WTC11 (cell line): ENCODE measurements at regions not wholly inside any gene's neighbourhood (a gene's known extent, or its start where the extent isn't known, plus 50 kb on each side); places are given as distances from the start of the nearest gene placed in this dataset.

Experiments
- ATAC-seq: fragments of 200-7000 bp; cut with Tn5 transposase; 2 replicates; pipeline ENCODE4 v1.10.0; 2021; ENCODE audit warnings: mild to moderate bottlenecking, moderate library complexity
- CTCF ChIA-PET: fragments of 300-600 bp; sonication (Branson Sonifier 250); formaldehyde crosslinking; loops from one replicate; lab custom pipeline; 2021; ENCODE audit warnings: antibody characterized with exemption; lab: Charles Lee
- POLR2A ChIA-PET: fragments of 350-600 bp; sonication (Branson Sonifier 250); formaldehyde crosslinking; loops from one replicate; lab custom pipeline; 2021; ENCODE audit warnings: antibody characterized with exemption; lab: Charles Lee
- DNase-seq: peaks from one replicate; pipeline ENCODE4 v3.0.0; 2021; ENCODE audit warnings: low spot score
- H3K27ac Mint-ChIP-seq: 2 replicates; pipeline ENCODE4 v1.8.0; 2021; ENCODE audit warnings: mixed read lengths
- H3K27me3 Mint-ChIP-seq: 2 replicates; pipeline ENCODE4 v1.8.0; 2021; ENCODE audit warnings: low read depth, mild to moderate bottlenecking, moderate library complexity, mixed read lengths
- H3K36me3 Mint-ChIP-seq: 2 replicates; pipeline ENCODE4 v1.8.0; 2021; ENCODE audit warnings: mixed read lengths
- H3K4me1 Mint-ChIP-seq: 2 replicates; pipeline ENCODE4 v1.8.0; 2022; ENCODE audit warnings: mixed read lengths
- H3K4me3 Mint-ChIP-seq: 2 replicates; pipeline ENCODE4 v1.8.0; 2021; ENCODE audit warnings: mild to moderate bottlenecking, moderate library complexity, mixed read lengths
- H3K9me3 Mint-ChIP-seq: 2 replicates; pipeline ENCODE4 v1.8.0; 2021; ENCODE audit warnings: mixed read lengths
- CBFB ChIP-seq: sonication (generic); formaldehyde crosslinking; IDR thresholded peaks from 2 replicates; pipeline ENCODE4 v1.8.1; 2022; ENCODE audit warnings: mild to moderate bottlenecking, low read depth, missing genetic modification reagents
- ERG ChIP-seq: fragments of 250-450 bp; sonication (Bioruptor Pico); IDR thresholded peaks from 2 replicates; pipeline ENCODE4 v1.8.0; 2021; ENCODE audit warnings: mild to moderate bottlenecking
- ESRRA ChIP-seq: sonication (generic); formaldehyde crosslinking; IDR thresholded peaks from 2 replicates; pipeline ENCODE4 v1.8.1; 2022; ENCODE audit warnings: mild to moderate bottlenecking, missing genetic modification reagents, borderline replicate concordance
- FOXP4 ChIP-seq: sonication (generic); formaldehyde crosslinking; IDR thresholded peaks from 2 replicates; pipeline ENCODE4 v1.8.0; 2022; ENCODE audit warnings: mild to moderate bottlenecking, missing genetic modification reagents
- JAZF1 ChIP-seq: fragments of 250-450 bp; sonication (Bioruptor Pico); IDR thresholded peaks from 2 replicates; pipeline ENCODE4 v1.9.0; 2021; ENCODE audit warnings: moderate library complexity, mild to moderate bottlenecking, inconsistent platforms
- NR1H2 ChIP-seq: sonication (generic); formaldehyde crosslinking; IDR thresholded peaks from 2 replicates; pipeline ENCODE4 v1.9.0; 2021; ENCODE audit warnings: mild to moderate bottlenecking, moderate library complexity, missing genetic modification reagents
- RELA ChIP-seq: sonication (generic); formaldehyde crosslinking; IDR thresholded peaks from 2 replicates; pipeline ENCODE4 v1.8.1; 2022; ENCODE audit warnings: missing genetic modification reagents, mild to moderate bottlenecking, borderline replicate concordance
- RORB ChIP-seq: fragments of 250-450 bp; sonication (Bioruptor Pico); IDR thresholded peaks from 2 replicates; pipeline ENCODE4 v1.9.0; 2021; ENCODE audit warnings: mild to moderate bottlenecking
- TEAD1 ChIP-seq: sonication (generic); formaldehyde crosslinking; IDR thresholded peaks from 2 replicates; pipeline ENCODE4 v1.8.0; 2022; ENCODE audit warnings: mild to moderate bottlenecking, missing genetic modification reagents
- ZNF121 ChIP-seq: sonication (generic); formaldehyde crosslinking; IDR thresholded peaks from 2 replicates; pipeline ENCODE4 v1.8.0; 2023; ENCODE audit warnings: missing genetic modification reagents
- TF ChIP-seq, protein P1 (sequence below): sonication (generic); formaldehyde crosslinking; IDR thresholded peaks from 2 replicates; pipeline ENCODE4 v1.8.0; 2023; ENCODE audit warnings: missing genetic modification reagents
- TF ChIP-seq, protein P2 (sequence below): sonication (generic); formaldehyde crosslinking; IDR thresholded peaks from 2 replicates; pipeline ENCODE4 v1.8.1; 2023; ENCODE audit warnings: mild to moderate bottlenecking, missing genetic modification reagents, moderate library complexity
- TF ChIP-seq, protein P3 (sequence below): sonication (generic); formaldehyde crosslinking; IDR thresholded peaks from 2 replicates; pipeline ENCODE4 v1.8.1; 2022; ENCODE audit warnings: mild to moderate bottlenecking, moderate library complexity, missing genetic modification reagents
- TF ChIP-seq, protein P4 (sequence below): fragments of 250-450 bp; sonication (Bioruptor Pico); IDR thresholded peaks from 2 replicates; pipeline ENCODE4 v1.9.0; 2021; ENCODE audit warnings: mild to moderate bottlenecking, borderline replicate concordance
- TF ChIP-seq, protein P5 (sequence below): sonication (generic); formaldehyde crosslinking; conservative IDR thresholded peaks from 2 replicates; pipeline ENCODE4 v1.8.1; 2023; ENCODE audit warnings: mild to moderate bottlenecking, low read depth, missing genetic modification reagents, moderate library complexity
- TF ChIP-seq, protein P6 (sequence below): sonication (generic); formaldehyde crosslinking; IDR thresholded peaks from 2 replicates; pipeline ENCODE4 v1.8.1; 2022; ENCODE audit warnings: mild to moderate bottlenecking, missing genetic modification reagents, moderate library complexity, borderline replicate concordance

- ChIA-PET CTCF (no interaction called here), POLR2A (no interaction called here)
- H3K9me3 Mint-ChIP-seq: peaks cover 8% of the 10 kb centered on the region
- ATAC-seq (no peak), DNase-seq (no peak)
- TF ChIP-seq NR1H2 (CRISPR knock-in tag) (no peak), RELA (CRISPR knock-in tag) (no peak), TEAD1 (CRISPR knock-in tag) (no peak), ERG (CRISPR knock-in tag) (no peak), ESRRA (CRISPR knock-in tag) (no peak), CBFB (CRISPR knock-in tag) (no peak), JAZF1 (no peak), ZNF121 (CRISPR knock-in tag) (no peak), FOXP4 (CRISPR knock-in tag) (no peak)
- TF ChIP-seq, protein P1, sequence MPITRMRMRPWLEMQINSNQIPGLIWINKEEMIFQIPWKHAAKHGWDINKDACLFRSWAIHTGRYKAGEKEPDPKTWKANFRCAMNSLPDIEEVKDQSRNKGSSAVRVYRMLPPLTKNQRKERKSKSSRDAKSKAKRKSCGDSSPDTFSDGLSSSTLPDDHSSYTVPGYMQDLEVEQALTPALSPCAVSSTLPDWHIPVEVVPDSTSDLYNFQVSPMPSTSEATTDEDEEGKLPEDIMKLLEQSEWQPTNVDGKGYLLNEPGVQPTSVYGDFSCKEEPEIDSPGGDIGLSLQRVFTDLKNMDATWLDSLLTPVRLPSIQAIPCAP (CRISPR knock-in tag): no peak
- TF ChIP-seq, protein P2, sequence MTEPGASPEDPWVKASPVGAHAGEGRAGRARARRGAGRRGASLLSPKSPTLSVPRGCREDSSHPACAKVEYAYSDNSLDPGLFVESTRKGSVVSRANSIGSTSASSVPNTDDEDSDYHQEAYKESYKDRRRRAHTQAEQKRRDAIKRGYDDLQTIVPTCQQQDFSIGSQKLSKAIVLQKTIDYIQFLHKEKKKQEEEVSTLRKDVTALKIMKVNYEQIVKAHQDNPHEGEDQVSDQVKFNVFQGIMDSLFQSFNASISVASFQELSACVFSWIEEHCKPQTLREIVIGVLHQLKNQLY (CRISPR knock-in tag): no peak
- H3K4me1 Mint-ChIP-seq: peaks cover 7% of the 10 kb centered on the region
- no peak overlapping the region for H3K27ac Mint-ChIP-seq
- H3K27me3 Mint-ChIP-seq: no peaks in the 10 kb centered on the region; the same call in 1 of the 2 replicates
- H3K36me3 Mint-ChIP-seq: no peaks in the 10 kb centered on the region
- no peak overlapping the region for H3K4me3 Mint-ChIP-seq
Observed at GRCh38 chr11:80107415-80107814, 666.6 kb upstream of the TENM4 start.

DNA sequence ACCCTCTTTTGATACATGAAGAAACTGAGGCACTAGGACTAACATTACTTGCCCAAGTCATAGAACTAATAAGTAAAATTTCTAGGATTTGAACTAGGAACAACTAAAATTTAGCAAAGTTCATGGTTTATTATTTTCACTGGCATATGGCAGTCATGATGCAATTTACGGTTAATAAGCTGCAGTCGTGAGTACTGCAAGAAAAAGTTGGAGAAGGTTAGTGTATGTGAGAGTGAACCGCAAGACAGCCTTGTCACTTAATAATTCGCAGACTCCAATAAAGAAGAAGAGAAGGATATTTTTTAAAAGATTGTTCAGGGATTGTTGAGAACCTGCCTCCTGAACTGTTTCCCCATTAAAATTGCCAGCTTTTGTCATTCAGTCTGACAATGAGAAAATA is 663.4 kb upstream of the TENM4 start:
- H3K36me3 Mint-ChIP-seq: no peaks in the 10 kb centered on the region
- H3K4me1 Mint-ChIP-seq: peaks cover 7% of the 10 kb centered on the region
- no peak for ATAC-seq
- no peak for DNase-seq
- H3K9me3 Mint-ChIP-seq: no peaks in the 10 kb centered on the region
- H3K4me3 Mint-ChIP-seq: no peak overlapping the region
- no peaks in the 10 kb centered on the region for H3K27me3 Mint-ChIP-seq
- POLR2A ChIA-PET: no interaction called here
- CTCF ChIA-PET: no interaction called here
- H3K27ac Mint-ChIP-seq: no peak overlapping the region
- TF ChIP-seq, protein P3, sequence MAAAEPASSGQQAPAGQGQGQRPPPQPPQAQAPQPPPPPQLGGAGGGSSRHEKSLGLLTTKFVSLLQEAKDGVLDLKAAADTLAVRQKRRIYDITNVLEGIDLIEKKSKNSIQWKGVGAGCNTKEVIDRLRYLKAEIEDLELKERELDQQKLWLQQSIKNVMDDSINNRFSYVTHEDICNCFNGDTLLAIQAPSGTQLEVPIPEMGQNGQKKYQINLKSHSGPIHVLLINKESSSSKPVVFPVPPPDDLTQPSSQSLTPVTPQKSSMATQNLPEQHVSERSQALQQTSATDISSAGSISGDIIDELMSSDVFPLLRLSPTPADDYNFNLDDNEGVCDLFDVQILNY (CRISPR knock-in tag): no peak
- TF ChIP-seq, protein P4, sequence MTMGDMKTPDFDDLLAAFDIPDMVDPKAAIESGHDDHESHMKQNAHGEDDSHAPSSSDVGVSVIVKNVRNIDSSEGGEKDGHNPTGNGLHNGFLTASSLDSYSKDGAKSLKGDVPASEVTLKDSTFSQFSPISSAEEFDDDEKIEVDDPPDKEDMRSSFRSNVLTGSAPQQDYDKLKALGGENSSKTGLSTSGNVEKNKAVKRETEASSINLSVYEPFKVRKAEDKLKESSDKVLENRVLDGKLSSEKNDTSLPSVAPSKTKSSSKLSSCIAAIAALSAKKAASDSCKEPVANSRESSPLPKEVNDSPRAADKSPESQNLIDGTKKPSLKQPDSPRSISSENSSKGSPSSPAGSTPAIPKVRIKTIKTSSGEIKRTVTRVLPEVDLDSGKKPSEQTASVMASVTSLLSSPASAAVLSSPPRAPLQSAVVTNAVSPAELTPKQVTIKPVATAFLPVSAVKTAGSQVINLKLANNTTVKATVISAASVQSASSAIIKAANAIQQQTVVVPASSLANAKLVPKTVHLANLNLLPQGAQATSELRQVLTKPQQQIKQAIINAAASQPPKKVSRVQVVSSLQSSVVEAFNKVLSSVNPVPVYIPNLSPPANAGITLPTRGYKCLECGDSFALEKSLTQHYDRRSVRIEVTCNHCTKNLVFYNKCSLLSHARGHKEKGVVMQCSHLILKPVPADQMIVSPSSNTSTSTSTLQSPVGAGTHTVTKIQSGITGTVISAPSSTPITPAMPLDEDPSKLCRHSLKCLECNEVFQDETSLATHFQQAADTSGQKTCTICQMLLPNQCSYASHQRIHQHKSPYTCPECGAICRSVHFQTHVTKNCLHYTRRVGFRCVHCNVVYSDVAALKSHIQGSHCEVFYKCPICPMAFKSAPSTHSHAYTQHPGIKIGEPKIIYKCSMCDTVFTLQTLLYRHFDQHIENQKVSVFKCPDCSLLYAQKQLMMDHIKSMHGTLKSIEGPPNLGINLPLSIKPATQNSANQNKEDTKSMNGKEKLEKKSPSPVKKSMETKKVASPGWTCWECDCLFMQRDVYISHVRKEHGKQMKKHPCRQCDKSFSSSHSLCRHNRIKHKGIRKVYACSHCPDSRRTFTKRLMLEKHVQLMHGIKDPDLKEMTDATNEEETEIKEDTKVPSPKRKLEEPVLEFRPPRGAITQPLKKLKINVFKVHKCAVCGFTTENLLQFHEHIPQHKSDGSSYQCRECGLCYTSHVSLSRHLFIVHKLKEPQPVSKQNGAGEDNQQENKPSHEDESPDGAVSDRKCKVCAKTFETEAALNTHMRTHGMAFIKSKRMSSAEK (CRISPR knock-in tag): no peak
- TF ChIP-seq, protein P5, sequence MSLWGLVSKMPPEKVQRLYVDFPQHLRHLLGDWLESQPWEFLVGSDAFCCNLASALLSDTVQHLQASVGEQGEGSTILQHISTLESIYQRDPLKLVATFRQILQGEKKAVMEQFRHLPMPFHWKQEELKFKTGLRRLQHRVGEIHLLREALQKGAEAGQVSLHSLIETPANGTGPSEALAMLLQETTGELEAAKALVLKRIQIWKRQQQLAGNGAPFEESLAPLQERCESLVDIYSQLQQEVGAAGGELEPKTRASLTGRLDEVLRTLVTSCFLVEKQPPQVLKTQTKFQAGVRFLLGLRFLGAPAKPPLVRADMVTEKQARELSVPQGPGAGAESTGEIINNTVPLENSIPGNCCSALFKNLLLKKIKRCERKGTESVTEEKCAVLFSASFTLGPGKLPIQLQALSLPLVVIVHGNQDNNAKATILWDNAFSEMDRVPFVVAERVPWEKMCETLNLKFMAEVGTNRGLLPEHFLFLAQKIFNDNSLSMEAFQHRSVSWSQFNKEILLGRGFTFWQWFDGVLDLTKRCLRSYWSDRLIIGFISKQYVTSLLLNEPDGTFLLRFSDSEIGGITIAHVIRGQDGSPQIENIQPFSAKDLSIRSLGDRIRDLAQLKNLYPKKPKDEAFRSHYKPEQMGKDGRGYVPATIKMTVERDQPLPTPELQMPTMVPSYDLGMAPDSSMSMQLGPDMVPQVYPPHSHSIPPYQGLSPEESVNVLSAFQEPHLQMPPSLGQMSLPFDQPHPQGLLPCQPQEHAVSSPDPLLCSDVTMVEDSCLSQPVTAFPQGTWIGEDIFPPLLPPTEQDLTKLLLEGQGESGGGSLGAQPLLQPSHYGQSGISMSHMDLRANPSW: no peak
- TF ChIP-seq TEAD1 (CRISPR knock-in tag) (no peak), RORB (CRISPR knock-in tag) (no peak)
- TF ChIP-seq, protein P6, sequence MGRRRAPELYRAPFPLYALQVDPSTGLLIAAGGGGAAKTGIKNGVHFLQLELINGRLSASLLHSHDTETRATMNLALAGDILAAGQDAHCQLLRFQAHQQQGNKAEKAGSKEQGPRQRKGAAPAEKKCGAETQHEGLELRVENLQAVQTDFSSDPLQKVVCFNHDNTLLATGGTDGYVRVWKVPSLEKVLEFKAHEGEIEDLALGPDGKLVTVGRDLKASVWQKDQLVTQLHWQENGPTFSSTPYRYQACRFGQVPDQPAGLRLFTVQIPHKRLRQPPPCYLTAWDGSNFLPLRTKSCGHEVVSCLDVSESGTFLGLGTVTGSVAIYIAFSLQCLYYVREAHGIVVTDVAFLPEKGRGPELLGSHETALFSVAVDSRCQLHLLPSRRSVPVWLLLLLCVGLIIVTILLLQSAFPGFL (CRISPR knock-in tag): no peak
- TF ChIP-seq, protein P2 (CRISPR knock-in tag): no peak
